ENCODE measurements at regions not wholly inside any gene's neighbourhood (a gene's known extent, or its start where the extent isn't known, plus 50 kb on each side); places are given as distances from the start of the nearest gene placed in this dataset.

DNA sequence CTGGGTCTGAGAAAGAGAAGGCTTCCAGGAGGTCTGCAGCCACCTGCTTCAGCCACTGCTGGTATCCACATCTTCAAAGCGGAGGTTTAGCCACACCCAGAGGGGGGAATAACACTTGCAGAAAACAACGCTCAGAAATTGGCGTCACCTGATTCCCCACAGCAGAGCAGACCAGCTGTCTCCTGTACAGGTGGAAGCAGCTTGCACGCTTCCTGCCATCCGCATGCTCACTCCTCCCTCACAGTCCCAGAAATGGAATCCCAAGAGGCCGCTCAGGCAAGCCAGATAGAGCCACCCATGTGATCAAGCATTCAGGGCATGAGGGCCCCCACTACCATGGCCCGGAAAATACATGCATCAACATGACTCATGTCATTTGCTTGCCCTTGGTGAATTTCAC, 112.2 kb upstream of the DIO3 start:
- Histone ChIP-seq H3K4me3 (no peak overlapping the region), H3K4me1 (no peaks in the 10 kb centered on the region), H3K9me3 (no peaks in the 10 kb centered on the region), H3K27me3 (no peaks in the 10 kb centered on the region), H3K36me3 (no peaks in the 10 kb centered on the region), H3K27ac (no peak overlapping the region)
- no peak for ATAC-seq
- TF ChIP-seq, protein P1, sequence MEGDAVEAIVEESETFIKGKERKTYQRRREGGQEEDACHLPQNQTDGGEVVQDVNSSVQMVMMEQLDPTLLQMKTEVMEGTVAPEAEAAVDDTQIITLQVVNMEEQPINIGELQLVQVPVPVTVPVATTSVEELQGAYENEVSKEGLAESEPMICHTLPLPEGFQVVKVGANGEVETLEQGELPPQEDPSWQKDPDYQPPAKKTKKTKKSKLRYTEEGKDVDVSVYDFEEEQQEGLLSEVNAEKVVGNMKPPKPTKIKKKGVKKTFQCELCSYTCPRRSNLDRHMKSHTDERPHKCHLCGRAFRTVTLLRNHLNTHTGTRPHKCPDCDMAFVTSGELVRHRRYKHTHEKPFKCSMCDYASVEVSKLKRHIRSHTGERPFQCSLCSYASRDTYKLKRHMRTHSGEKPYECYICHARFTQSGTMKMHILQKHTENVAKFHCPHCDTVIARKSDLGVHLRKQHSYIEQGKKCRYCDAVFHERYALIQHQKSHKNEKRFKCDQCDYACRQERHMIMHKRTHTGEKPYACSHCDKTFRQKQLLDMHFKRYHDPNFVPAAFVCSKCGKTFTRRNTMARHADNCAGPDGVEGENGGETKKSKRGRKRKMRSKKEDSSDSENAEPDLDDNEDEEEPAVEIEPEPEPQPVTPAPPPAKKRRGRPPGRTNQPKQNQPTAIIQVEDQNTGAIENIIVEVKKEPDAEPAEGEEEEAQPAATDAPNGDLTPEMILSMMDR (IDR thresholded peaks at IDR 0.05): no peak
- TF ChIP-seq POLR2A (IDR thresholded peaks at IDR 0.05): no peak
- intact Hi-C loops (cut with DNase I): no loop called here
- DNase-seq: peak in 1 of 3 donors; percentile 23
- WGBS (ENCODE audit: insufficient coverage, low coverage, low lambda C conversion rate, missing lambda C conversion rate): 70% methylated on average over 2 of the region's 7 CpGs

DNA sequence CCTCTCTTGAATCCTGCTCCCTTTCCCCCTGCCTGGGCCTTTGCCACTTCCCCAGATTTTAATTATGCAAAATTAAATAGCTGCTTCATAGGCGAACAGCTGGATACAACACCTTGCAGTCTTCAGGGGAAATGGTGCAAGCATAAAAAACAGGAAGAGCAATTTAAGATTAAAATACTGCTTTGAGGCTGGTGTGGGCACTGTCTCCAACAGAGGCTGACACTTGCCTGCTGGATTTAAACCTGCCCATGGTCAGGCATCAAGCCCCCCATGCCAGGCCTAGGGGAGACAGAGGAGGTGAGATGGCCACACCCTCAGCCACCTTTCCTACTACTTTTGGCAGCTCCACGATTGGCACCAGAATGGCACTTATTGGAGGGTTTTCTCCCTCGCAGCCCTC, 110.1 kb upstream of the DIO3 start:
- no peak overlapping the region for H3K27ac ChIP-seq
- intact Hi-C loops (cut with DNase I): no loop called here
- no peak overlapping the region for H3K4me3 ChIP-seq
- H3K27me3 ChIP-seq: no peaks in the 10 kb centered on the region
- no peak for TF ChIP-seq POLR2A (IDR thresholded peaks at IDR 0.05)
- TF ChIP-seq, protein P1 (IDR thresholded peaks at IDR 0.05): no peak
- DNase-seq: peak in 1 of 3 donors; percentile 12
- WGBS (ENCODE audit: insufficient coverage, low coverage, low lambda C conversion rate, missing lambda C conversion rate): 83% methylated on average over 3 of the region's 3 CpGs
- H3K36me3 ChIP-seq: no peaks in the 10 kb centered on the region
- ATAC-seq: no peak
- H3K9me3 ChIP-seq: no peaks in the 10 kb centered on the region
- H3K4me1 ChIP-seq: no peaks in the 10 kb centered on the region

DNA sequence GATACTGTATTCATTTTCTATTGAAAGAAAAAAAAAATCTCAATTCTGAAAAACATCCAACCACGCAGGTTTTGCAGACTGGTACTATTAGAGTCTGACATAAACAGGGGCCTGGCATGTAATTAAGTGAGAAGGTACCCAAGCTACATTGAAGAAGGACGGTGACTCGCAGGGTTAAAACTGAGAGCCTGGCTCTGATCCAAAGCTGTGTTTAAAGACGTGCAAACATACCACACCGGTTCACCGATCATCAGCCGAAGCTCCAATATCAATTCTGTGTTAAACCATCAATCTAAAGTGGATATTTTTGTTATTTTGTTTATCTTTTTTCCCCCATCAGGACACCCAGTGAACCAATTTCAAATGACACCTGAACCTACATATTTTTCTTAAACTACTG, 108.1 kb upstream of the DIO3 start:
- DNase-seq (no peak), ATAC-seq (no peak)
- Histone ChIP-seq H3K36me3 (no peaks in the 10 kb centered on the region), H3K27me3 (peaks cover under 1 to 8% of the 10 kb centered on the region in 2 donors), H3K4me1 (no peaks in the 10 kb centered on the region), H3K9me3 (no peaks in the 10 kb centered on the region), H3K27ac (no peak overlapping the region), H3K4me3 (no peak overlapping the region)
- WGBS (ENCODE audit: insufficient coverage, low coverage, low lambda C conversion rate, missing lambda C conversion rate): 70% methylated on average over 7 of the region's 7 CpGs
- TF ChIP-seq, protein P1 (IDR thresholded peaks at IDR 0.05): no peak
- no peak for TF ChIP-seq POLR2A (IDR thresholded peaks at IDR 0.05)
- intact Hi-C loops (cut with DNase I): no loop called here

DNA sequence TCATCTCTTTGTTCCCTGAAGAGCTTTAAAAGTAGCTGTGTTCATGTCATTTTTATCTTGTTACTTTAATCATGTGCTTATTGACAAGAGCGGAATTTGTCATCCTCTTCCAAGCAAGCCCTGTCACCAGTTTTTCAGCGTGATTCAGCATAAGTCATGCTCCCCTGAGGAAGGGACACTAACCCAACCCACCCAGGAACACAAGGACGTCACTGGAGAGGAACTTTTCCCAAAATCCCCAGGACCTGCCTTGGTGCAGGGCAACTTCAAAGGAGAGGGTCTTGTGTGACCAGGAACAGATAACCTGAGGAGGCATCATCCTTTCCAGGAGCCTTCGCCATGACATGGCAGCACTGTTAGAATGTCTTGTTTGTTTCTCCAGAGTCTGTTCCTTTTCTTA, 107.1 kb upstream of the DIO3 start:
- H3K4me3 ChIP-seq: no peak overlapping the region
- peaks cover 9 to 17% of the 10 kb centered on the region in 2 donors for H3K27me3 ChIP-seq
- H3K4me1 ChIP-seq: peaks cover 0 to 7% (median 0%) of the 10 kb centered on the region in 4 donors
- intact Hi-C loops (cut with DNase I): no loop called here
- no peaks in the 10 kb centered on the region for H3K9me3 ChIP-seq
- TF ChIP-seq, protein P1 (IDR thresholded peaks at IDR 0.05): no peak
- no peak for TF ChIP-seq POLR2A (IDR thresholded peaks at IDR 0.05)
- 58% methylated on average over 3 of the region's 4 CpGs for WGBS (ENCODE audit: insufficient coverage, low coverage, low lambda C conversion rate, missing lambda C conversion rate)
- ATAC-seq (no peak), DNase-seq (peak in 1 of 3 donors; percentile 15)
- no peaks in the 10 kb centered on the region for H3K36me3 ChIP-seq
- no peak overlapping the region for H3K27ac ChIP-seq

All from right lobe of liver (tissue), 6 donors.